NCI-H1048 (cell line): ENCODE measurements at regions not wholly inside any gene's neighbourhood (a gene's known extent, or its start where the extent isn't known, plus 50 kb on each side); places are given as distances from the start of the nearest gene placed in this dataset.

ENCODE experiments used
- DNase-seq: peaks from one replicate; lab custom pipeline; 2025; lab: John Stamatoyannopoulos, UW

DNA sequence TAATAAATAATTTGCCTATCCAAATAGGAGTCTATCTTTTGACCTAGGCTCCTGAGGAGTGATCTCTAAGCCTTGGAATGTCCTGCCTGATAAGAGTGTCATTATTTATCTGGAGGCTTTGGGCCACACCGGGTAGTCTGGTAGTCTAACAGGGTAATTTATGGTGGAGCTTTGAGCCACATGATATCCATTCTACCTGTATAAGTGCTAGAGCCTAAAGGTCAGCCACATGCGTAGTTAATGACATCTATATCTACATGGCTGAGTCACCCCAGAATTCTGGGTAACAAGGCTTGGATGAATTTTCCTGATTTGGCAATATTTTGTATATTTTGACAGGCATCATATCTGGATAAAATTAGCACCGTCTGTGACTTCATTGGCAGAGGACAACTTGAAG lies 681.4 kb downstream of the MCTP2 start:
- DNase-seq, result no peak

DNA sequence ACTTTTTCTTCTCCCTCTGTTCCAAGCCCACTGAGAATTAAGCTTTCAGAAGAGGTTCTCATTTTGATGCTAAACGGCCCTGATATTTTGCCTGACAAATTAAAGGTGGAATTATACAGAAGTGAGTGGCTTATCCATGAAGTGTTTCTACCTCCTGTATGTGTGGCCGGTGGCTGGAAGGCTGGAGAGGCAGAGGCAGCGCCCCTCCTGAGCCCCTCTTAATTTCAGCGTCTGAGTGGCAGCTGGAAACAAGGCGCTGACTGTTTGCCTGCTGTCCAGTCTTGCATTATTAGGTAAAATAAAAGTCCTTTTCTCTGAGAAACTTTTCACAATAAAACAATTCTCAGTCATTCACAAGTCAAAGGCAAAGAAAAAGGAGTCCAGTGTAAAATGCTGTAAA lies 685.7 kb downstream of the MCTP2 start:
- no peak for DNase-seq

DNA sequence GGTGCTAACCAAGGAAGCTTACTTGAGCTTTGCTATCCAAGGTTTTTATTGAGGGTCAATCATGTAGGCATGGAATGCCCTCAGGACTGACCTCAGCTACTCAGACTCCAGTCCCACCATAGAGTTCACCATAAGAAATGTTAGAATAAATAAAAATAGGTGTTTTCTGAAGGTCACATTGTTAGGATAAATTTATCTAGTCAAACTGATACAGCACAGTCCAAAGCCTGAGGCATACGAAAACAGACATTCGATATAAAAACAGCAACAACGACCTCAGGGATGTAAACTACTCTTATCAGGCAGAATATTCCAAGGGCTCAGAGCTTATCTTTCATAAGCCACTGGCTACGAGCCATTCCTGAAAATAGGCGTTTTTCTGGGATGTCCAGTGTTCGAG lies 690.6 kb downstream of the MCTP2 start:
- DNase-seq, result no peak

DNA sequence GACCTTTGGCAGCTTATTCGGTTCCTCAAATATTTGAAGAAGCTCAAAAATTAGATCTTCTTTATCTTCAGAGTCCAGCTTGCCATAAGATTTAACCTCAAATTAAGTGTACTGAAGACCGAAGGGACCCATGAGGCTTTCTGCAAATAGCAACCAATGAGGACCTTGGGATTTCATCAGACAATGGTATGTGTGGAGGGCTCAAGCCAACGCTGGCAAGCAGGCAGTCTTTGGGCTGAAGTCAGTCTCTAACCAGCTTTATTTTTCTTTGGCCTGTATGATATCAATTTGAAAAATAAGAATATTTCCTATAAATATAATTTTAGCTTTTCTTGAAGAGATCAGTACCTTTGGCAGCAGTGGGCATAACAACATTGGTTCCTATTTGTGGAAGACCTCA lies 692.7 kb downstream of the MCTP2 start:
- no peak for DNase-seq

DNA sequence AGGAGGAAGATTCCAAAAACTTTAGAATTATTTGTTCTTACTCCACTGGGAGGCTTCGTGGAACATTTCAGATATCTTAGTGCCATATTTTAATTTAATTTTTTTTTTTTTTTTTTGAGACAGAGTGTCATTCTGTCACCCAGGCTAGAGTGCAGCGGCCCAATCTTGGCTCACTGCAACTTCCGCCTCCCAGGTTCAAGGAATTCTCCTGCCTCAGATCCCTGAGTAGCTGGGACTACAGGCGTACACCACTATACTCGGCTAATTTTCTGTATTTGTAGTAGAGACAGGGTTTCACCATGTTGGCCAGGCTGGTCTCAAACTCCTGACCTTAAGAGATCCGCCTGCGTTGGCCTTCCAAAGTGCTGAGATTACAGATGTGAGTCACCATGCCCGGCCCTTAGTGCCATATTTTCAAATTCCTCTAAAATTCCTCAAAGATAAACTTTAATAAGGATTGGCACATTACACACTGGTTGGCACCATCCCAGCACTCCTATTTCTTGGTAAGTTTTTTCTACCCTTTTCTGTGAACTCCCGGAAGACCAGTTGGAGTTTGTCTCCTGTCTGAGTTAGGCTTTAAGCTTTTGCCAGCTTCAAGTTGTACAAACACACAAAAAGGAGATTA lies 693.7 kb downstream of the MCTP2 start:
- no peak for DNase-seq

DNA sequence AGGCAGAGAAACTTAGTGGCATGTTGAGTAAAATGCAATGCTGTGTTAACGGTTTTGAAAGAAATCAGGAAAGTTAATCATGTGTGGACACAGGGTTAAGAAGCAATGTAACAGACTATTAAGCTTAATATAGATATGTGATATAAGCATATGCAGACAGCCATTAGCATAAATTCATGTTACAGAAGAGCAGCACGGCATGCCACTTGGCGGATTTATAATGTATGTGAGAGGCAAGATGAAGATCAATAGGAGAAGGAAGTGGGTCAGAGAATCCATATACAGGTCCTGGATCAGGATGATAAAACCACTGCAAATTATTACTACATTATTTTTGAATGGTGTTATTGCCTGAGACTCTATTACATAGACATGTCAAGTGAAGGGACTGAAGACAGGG lies 694.3 kb downstream of the MCTP2 start:
- DNase-seq, result no peak

DNA sequence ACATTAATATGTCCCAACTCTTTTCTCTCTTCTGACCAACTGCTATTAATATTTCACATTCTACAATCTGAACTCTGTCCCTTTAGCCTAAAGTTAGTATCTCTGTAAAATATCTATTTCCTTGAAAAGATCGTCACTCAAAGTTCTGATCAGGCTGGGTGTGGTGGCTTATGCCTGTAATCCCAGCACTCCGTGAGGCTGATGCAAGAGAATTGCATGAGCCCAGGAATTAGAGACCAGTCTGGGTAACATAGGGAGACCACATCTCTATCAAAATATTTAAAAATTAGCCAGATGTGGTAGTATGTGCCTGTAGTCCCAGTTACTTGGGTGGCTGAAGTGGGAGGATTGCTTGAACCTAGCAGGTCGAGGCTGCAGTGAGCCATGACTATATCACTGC lies 695.6 kb downstream of the MCTP2 start:
- DNase-seq, result no peak

DNA sequence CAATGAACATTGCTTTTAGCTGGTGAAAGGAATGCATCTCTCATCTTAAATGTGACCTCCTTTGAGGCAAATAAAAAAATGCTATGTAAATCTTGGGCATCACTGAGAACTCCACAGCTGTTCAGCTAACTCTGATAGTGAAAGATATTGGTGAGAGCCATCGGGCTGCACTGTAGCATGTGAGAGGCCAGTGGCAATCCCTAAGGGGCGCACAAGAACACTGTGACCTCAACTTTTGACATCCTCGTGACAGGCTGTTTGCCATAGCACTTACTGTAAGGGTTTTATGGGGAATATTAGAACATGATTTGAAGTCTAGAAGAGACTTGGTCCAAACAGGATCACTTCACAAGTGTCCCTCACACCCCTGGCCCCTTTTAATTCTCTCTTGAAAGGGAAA lies 697.9 kb downstream of the MCTP2 start:
- no peak for DNase-seq

DNA sequence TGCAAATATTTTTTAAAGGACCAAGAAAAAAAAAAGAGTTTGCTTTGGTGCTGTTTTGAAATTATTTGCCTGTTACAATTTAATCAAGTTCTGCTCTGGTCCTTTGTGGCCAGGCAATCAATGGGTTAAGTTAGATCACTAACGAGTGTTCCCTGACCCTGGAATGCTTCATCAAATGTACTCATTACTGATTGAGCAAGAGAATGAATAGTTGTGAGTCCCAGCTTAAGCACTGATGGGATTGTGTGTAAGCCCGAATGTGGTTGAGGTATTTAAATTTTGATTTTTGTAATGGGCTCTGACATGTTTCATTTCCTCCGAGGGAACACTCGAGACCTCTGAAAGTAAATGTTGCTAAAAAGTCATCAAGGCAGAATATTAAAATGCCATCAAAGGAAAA lies 699.1 kb downstream of the MCTP2 start:
- DNase-seq, result no peak

DNA sequence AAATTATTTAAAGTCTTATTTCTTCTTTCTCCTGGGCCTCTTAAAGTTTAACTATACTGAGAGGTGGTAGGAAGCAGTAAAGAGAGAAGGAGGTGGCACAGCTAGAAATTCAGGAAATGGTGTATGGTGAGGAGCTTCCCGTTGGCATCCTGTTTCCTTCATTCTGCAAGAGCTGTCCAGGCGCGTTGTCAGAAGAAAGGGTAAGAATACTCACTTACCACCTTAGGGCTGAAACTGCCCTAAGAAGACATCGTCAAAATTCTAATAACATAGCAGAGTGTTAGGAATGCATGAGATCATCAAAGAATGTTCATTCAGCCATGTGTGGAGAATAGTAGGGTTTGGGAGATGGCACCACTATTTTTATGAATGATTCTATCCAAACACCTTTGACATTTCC lies 699.6 kb downstream of the MCTP2 start:
- DNase-seq, result no peak

DNA sequence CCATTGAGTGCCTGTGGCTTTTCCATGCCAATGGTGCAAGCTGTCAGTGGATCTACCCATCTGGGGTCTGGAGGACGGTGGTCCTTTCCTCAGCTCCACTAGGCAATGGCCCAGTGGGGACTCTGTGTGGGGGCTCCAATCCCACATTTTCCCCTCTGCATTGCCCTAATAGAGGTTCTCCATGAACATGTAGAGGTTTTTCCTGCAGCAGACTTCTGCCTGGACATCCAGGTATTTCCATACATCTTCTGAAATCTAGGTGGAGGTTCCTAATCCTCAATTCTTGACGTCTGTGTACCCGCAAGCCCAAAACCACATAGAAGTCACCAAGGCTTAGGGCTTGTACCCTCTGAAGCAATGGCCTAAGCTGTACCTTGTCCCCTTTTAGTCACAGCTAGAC lies 703.1 kb downstream of the MCTP2 start:
- no peak for DNase-seq

DNA sequence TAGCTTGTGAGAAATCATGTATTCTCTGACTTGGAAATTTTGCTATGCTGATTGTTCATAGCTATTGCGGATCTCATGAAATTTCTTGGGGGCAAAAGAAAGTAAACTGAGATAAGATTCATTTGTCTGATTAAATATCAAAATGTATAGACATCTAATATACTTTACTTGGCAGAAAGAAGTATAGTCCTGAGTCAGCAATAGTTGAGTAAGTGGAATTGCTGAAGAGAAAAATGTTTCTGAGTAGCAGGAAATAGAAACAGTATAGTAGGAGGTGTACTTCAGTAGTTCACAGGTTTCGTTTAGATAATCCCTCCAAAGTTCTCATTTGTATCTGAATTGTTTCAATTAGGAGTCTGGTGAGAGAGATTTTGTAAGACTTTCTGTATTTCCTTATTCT lies 705.9 kb downstream of the MCTP2 start:
- no peak for DNase-seq

DNA sequence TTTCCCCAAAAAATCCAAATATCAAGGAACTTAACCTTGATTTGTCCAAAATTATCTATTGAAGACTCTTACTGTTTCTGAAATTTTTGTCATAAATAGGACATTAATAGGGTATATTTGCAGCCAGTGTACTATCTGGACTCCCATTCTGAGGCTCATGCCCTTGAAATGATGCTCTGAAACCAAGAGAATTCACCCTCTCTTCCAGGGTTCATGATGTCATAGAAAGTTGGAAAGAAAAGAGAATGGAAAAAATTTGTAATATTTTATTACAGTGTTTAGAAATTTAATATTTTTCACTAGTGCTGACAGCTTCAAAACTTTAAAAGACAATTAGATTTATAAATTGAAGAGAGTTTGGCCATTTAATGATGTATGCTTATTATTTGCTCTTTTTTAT lies 712.5 kb downstream of the MCTP2 start:
- no peak for DNase-seq

DNA sequence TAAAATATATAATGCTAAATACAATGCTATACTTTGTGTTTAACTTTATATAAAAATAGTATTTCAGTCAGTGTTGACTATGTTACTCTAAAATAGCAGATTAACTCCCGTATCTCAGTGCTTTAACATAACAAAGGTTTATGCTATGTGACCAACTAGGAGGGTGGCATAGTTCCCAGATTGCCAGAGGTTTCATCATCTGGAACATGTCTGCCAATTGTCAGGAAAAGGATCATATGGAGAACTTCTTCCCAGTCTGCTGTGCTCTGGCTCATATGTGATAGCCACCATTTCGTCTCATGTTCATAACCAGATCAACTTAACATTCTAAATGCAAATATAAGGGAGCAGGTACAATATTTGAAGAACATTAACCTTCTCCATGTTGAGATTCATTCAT lies 720.2 kb downstream of the MCTP2 start:
- DNase-seq, result no peak

DNA sequence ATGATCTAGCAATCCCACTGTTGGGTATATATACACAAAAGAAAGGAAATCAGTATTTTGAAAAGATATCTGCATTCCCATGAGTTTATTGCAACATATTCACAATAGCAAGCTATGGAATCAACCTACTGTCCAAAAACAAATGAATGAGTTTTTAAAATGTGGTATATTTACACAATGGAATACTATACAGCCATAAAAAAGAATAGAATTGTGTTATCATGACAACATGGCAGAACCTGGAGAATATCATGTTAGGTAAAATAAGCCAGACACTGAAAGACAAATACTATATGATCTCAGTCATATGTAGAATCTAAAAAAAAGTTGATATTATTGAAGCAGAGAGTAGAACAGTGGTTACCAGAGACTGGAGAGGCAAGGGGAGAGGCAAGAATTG lies 732.6 kb downstream of the MCTP2 start:
- DNase-seq, result no peak

DNA sequence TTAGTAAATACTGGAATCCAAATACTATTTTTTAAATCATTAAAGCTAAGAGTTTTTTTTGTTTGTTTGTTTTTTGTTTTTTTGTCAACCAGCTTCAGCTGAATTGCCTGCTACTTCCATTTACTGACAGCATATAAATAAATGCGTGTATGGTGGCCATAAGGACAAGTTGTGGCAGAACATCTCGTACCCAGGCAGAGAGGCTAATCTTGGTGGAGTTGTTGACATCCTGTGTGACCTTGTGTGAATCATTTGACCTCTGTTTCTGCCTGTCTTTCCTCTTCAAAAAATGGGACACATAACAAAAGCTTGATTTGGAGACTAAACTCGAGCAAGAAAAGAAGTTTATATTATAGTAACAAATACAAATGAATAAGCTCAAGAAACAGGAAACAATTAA lies 734.2 kb downstream of the MCTP2 start:
- no peak for DNase-seq

DNA sequence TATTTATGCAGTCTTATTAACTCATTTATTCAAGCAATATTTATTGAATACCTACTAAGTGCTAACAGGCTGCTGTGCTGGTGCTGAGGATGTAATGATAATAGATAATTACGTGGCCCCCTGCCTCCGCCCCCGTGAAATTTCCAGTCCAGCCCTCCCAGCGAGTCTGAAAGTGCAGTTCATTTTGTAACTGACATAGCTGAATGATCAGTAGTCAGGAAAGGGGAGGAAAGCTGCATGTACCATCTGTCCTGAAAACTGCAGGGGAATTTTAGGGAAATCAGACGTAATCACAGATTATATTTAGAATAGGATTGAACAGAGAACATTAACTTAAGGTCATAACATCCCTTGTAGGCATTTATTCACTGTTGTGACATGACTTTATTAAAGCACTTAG lies 736.8 kb downstream of the MCTP2 start:
- no peak for DNase-seq

DNA sequence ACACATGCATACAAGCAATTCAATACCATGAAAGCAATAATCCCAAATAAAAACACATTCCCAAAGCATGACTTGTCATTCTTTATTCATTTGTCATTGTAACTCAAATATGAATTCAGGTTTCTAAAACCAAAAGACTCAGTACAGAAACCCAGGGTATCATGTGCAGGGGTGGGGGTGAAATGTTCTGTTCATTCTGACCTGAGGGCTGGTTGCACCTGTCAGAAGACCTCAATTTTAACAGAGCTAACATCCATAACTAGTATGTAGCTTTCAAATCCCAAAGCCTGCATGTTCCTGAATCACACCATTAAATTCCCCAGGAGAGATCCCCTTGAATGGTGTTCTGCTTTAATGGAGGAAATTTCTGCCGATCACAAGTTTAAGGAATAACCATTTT lies 738.7 kb downstream of the MCTP2 start:
- no peak for DNase-seq

DNA sequence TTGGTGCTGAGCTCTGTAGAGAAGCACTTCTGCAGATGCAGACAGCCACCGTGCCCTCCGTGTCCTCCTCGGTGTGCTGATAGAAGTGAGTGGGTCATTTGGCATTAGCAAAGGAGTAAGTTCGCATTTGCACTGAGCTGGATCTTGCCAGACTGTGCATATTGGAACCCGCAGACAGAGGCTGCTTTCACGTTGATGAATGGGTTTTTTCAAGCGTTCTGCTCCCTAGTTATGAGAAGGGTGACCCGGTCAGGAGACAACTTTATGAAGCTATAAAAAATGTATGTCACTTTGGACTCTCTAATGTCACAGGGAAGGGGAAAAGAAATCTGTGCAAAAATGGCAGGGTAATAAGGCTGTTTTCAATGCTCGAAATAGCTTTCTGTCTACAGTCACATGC lies 739.4 kb downstream of the MCTP2 start:
- no peak for DNase-seq

DNA sequence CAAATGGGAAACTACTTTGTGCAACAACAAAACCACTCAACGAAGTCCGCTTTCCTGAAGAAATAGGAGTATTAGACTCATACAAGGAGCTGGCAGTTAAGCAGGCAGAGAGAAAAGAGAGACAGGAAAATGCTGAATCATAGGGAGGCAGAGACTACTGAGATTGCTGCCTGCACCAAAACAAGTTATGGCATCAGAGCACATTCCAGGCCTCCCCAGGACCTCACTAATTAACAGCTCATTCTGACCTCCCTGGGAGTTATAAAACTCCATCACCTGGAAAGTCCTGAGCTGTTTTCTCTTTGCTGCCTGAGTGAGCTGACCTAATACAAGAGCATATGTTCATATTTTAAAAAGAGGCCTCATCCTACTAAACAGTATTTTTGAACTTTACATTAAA lies 741.0 kb downstream of the MCTP2 start:
- DNase-seq, result no peak

DNA sequence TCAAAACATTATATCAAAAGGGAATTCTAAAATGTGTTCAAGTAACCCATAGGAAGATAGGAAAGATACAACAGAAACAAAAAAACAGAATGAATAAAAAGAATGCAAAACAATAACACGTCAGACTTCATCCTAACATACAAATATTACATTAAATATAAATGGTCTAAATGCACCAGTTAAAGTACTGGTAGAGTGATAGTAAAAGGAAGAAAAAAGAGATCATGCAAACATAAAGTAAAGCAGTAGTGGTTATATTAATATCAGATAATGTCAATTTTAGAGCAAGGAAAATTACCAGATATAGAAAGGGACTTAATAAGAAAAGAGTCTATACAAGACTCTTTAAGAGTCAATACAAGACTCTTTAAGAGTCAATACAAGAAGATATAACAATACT lies 755.7 kb downstream of the MCTP2 start:
- DNase-seq, result no peak

DNA sequence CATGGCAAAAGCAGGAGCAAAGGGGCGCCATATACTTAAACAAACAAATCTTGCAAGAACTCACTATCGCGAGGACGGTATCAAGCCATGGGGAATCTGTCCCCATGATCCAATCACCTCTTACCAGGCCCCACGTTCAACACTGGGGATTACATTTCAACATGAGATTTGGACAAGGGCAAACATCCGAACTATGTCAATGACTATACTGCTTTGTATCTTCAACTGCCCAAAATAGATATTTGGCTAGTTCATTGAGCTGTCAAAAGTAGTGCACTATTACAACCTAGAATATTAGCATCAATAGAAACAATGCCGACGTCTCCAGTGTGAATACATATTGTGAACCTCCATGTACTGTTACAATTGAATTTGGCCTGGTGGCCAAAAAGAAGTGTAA lies 760.4 kb downstream of the MCTP2 start:
- no peak for DNase-seq

DNA sequence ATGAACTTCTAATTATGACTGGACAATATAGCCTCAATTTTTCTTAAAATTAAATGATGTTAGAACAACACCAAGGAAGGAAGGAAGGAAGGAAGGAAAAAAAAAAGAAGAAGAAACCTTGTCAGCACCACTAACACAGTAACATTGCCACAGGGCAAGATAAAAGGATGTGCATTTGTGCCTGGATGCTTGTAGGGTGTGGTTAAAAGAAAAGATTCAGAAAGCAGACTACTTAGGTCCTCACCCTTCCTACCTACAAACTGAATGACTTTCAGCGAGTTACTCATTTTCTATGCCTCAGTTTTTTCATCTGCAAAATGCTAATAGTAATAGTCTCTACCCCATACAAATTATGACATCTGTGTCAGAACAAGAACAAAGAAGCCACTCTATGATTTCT lies 778.3 kb downstream of the MCTP2 start:
- DNase-seq, result no peak

DNA sequence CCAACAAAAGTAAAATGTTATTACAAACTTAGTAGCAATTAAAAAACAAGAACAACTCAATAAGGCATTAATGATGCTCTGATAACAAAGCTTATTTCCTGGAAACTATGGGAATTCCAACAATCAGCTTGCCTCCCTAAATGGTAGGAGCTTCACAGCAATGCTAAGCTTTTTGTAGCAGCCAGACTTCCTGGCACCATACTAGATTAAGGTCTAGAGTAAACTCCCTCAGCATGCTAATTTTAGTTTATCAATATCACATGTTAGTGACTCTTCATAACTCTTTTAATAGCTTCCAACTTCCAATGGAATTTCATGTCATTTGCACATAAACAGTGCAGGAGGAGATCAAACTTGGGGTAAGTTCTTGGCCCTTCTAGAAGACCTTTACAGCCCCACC lies 782.0 kb downstream of the MCTP2 start:
- DNase-seq, result no peak
